Transverse colon (tissue), 3 donors: ENCODE measurements at regions not wholly inside any gene's neighbourhood (a gene's known extent, or its start where the extent isn't known, plus 50 kb on each side); places are given as distances from the start of the nearest gene placed in this dataset.

Source experiments
- CTCF ChIP-seq, 5 experiments: fragments of 200-600 bp in 3 of 5; fragments of 450-650 bp in 2 of 5; sonication (generic) in 3 of 5; IDR thresholded peaks; 1 replicate in 2 of 5; 2 replicates in 3 of 5; pipeline ENCODE4 v1.5.1; 2016 to 2017; ENCODE audit warnings: antibody characterized with exemption in 5 of 5, inconsistent platforms in 3 of 5, mild to moderate bottlenecking in 2 of 5, moderate library complexity in 1 of 5
- POLR2A ChIP-seq: fragments of 450-650 bp; IDR thresholded peaks from one replicate; pipeline ENCODE4 v1.6.1; 2016; ENCODE audit warnings: antibody characterized with exemption, mild to moderate bottlenecking, moderate library complexity

DNA sequence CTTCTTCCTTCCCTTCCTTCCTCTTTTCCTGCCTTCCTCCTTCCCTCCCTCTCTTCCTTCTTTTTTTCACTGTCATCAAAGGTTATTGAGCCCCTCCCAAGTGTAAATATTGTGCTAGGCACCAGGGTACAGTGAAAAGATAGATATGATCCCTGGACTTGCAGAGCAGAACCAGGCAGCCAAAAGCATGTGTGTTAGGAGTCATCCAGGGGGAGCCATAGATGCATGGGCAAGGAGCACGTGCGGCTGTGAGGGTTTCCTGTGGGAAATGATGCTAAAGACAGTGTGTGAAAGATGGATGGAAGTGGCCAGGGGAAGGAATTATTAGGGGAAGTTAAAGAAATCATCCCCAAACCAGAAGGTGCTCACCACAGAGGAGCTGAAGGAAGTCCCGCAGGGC is 65.2 kb downstream of the NR2F2 start:
- TF ChIP-seq CTCF (IDR thresholded peaks at IDR 0.05) (no peak), POLR2A (no peak)
